Uterus (tissue), 2 donors: ENCODE measurements at regions not wholly inside any gene's neighbourhood (a gene's known extent, or its start where the extent isn't known, plus 50 kb on each side); places are given as distances from the start of the nearest gene placed in this dataset.

ENCODE experiments used
- CTCF ChIP-seq, 4 experiments: fragments of 200-600 bp in 2 of 4; fragments of 450-650 bp in 2 of 4; sonication (generic) in 2 of 4; IDR thresholded peaks; one replicate each; pipeline ENCODE4 v1.5.1; 2016 to 2019; ENCODE audit warnings: antibody characterized with exemption in 4 of 4, mild to moderate bottlenecking in 2 of 4, moderate library complexity in 1 of 4
- POLR2A ChIP-seq, 2 donors: fragments of 450-650 bp; IDR thresholded peaks; one replicate each; pipeline ENCODE4 v1.6.1; 2016; ENCODE audit warnings: antibody characterized with exemption in 2 of 2, mild to moderate bottlenecking in 1 of 2, moderate library complexity in 1 of 2

GRCh38 chr18:76708071-76708721, 114.2 kb upstream of the ZNF236 start:
- TF ChIP-seq CTCF (IDR thresholded peaks at IDR 0.05) (no peak), POLR2A (IDR thresholded peaks at IDR 0.05) (no peak)
